ENCODE measurements at regions not wholly inside any gene's neighbourhood (a gene's known extent, or its start where the extent isn't known, plus 50 kb on each side); places are given as distances from the start of the nearest gene placed in this dataset.

DNA sequence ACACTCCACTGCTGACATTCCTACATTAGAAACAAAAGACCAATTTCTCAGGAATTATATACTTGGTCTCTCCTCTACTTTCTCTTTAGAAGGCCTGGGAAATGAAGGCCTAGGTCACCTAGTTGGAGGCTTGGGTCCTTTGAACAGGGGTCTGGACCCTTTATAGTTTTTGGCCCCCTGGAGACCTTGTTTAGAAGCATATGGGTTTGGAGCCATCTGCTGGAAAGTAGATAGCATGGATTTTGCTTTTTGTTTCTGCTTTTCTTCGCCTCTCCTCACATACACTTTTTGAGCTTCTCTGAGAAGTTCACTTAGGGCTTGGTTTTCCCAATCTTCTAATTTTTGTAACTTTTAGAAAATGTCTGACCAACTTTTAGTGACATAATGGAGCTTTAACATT is 67.1 kb upstream of the CDK20 start:
- peaks cover 41% of the 10 kb centered on the region for H3K9me3 Mint-ChIP-seq (ENCODE audit: low read depth)
- DNase-seq (ENCODE audit: low spot score) = no peak

DNA sequence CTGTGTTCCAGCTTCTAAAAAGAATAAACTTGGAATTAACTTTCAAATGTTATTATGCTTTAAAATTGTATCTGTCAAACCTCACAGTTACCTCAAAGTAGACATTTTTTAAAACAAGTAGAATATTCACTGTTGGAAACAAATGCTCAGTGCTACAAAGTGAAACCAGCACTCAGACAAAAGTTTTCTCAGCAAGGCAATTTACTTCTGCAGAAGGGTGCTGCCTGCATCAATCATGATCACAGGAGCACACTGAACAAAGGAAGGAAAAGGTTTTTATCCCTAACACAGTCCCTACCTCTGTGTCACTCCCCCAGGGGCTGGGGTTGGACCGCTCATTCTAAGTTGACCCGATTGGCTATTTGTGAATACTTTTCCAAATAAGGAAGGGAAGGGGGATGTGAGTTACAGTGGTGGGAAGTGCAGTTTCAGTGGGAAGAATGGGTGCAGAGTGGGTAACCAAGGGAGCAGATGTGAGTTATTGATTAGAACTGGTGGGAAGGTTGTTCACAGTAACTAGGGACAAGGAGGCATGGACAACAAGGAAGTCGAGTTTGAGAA is 63.0 kb upstream of the CDK20 start:
- Mint-ChIP-seq H3K4me1 (ENCODE audit: low read depth) (peaks cover 7% of the 10 kb centered on the region), H3K27ac (ENCODE audit: unreplicated experiment) (no peak overlapping the region), H3K36me3 (ENCODE audit: low read depth) (peaks cover 5% of the 10 kb centered on the region), H3K27me3 (ENCODE audit: low read depth) (no peaks in the 10 kb centered on the region), H3K9me3 (ENCODE audit: low read depth) (peaks cover 26% of the 10 kb centered on the region), H3K4me3 (ENCODE audit: unreplicated experiment) (peak overlapping the region; percentile 36)
- no peak for DNase-seq (ENCODE audit: low spot score)
- TF ChIP-seq, protein P1, sequence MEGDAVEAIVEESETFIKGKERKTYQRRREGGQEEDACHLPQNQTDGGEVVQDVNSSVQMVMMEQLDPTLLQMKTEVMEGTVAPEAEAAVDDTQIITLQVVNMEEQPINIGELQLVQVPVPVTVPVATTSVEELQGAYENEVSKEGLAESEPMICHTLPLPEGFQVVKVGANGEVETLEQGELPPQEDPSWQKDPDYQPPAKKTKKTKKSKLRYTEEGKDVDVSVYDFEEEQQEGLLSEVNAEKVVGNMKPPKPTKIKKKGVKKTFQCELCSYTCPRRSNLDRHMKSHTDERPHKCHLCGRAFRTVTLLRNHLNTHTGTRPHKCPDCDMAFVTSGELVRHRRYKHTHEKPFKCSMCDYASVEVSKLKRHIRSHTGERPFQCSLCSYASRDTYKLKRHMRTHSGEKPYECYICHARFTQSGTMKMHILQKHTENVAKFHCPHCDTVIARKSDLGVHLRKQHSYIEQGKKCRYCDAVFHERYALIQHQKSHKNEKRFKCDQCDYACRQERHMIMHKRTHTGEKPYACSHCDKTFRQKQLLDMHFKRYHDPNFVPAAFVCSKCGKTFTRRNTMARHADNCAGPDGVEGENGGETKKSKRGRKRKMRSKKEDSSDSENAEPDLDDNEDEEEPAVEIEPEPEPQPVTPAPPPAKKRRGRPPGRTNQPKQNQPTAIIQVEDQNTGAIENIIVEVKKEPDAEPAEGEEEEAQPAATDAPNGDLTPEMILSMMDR (IDR thresholded peaks at IDR 0.05) = no peak

More for the DNA sequence above, 67.1 kb upstream of the CDK20 start:
- Mint-ChIP-seq H3K4me1 (ENCODE audit: low read depth) (peaks cover 3% of the 10 kb centered on the region), H3K4me3 (ENCODE audit: unreplicated experiment) (no peak overlapping the region), H3K36me3 (ENCODE audit: low read depth) (peaks cover 8% of the 10 kb centered on the region), H3K27ac (ENCODE audit: unreplicated experiment) (no peak overlapping the region), H3K27me3 (ENCODE audit: low read depth) (no peaks in the 10 kb centered on the region)
- TF ChIP-seq, protein P1 (IDR thresholded peaks at IDR 0.05) = peak; percentile 84

DNA sequence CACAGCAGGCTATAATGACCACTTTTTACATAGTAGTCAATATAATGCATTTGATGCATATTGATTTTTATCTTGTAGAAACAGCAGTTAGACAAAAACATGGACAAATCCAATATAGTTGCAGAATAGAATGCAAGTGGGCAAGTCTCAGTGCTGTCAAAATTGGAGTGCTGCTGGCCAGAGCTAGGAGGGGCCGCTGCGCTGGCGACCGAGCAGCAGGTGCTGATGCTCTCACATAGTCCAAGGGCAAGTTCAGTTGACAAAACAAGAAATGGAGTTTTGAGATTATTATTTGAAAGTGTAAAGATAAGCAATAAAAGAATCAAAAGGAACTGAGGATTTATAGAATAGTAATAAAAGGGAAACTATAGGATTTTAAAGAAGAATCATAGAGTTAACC is 60.6 kb upstream of the CDK20 start:
- Mint-ChIP-seq H3K9me3 (ENCODE audit: low read depth) (peaks cover 26% of the 10 kb centered on the region), H3K36me3 (ENCODE audit: low read depth) (peaks cover 5% of the 10 kb centered on the region), H3K27me3 (ENCODE audit: low read depth) (no peaks in the 10 kb centered on the region), H3K4me3 (ENCODE audit: unreplicated experiment) (no peak overlapping the region), H3K27ac (ENCODE audit: unreplicated experiment) (no peak overlapping the region), H3K4me1 (ENCODE audit: low read depth) (peaks cover 7% of the 10 kb centered on the region)
- TF ChIP-seq, protein P1 (IDR thresholded peaks at IDR 0.05) = no peak
- DNase-seq (ENCODE audit: low spot score) = no peak

DNA sequence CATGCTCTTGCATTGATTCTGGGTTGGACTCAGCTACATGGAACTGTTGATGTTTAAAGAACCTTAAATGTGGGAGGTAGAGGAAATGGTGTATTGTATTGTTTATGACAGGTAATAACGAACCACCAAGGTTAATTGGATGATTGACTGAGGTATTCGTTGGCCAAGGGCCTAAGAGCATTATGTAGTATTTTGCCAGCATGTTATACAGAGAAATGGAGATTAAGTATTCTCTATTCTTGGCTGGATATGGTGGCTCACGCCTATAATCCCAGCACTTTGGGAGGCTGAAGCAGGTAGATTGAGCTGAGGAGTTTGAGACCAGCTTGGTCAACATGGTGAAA is 59.0 kb upstream of the CDK20 start:
- Mint-ChIP-seq H3K4me1 (ENCODE audit: low read depth) (peaks cover 7% of the 10 kb centered on the region), H3K4me3 (ENCODE audit: unreplicated experiment) (no peak overlapping the region), H3K36me3 (ENCODE audit: low read depth) (peaks cover 5% of the 10 kb centered on the region), H3K9me3 (ENCODE audit: low read depth) (peaks cover 21% of the 10 kb centered on the region), H3K27ac (ENCODE audit: unreplicated experiment) (no peak overlapping the region), H3K27me3 (ENCODE audit: low read depth) (no peaks in the 10 kb centered on the region)
- TF ChIP-seq, protein P1 (IDR thresholded peaks at IDR 0.05) = no peak
- DNase-seq (ENCODE audit: low spot score) = no peak

GRCh38 chr9:88028338-88028737 is 54.0 kb upstream of the CDK20 start:
- TF ChIP-seq, protein P1 (IDR thresholded peaks at IDR 0.05) = no peak
- H3K27me3 Mint-ChIP-seq (ENCODE audit: low read depth) = no peaks in the 10 kb centered on the region
- no peaks in the 10 kb centered on the region for H3K36me3 Mint-ChIP-seq (ENCODE audit: low read depth)
- no peak overlapping the region for H3K4me3 Mint-ChIP-seq (ENCODE audit: unreplicated experiment)
- no peaks in the 10 kb centered on the region for H3K9me3 Mint-ChIP-seq (ENCODE audit: low read depth)
- no peak for DNase-seq (ENCODE audit: low spot score)
- peaks cover 3% of the 10 kb centered on the region for H3K4me1 Mint-ChIP-seq (ENCODE audit: low read depth)
- H3K27ac Mint-ChIP-seq (ENCODE audit: unreplicated experiment) = no peak overlapping the region

All from chondrocyte (in vitro differentiated cells).